Sigmoid colon (tissue), 6 donors: ENCODE measurements at regions not wholly inside any gene's neighbourhood (a gene's known extent, or its start where the extent isn't known, plus 50 kb on each side); places are given as distances from the start of the nearest gene placed in this dataset.

Experiments used
- DNase-seq: peaks from one replicate; pipeline ENCODE4 v3.0.0-alpha.2; 2019
- H3K27ac ChIP-seq, 4 donors: fragments of 200-600 bp; sonication (generic); one replicate each; pipeline ENCODE4 v1.5.1; 2016 to 2019; ENCODE audit warnings: mild to moderate bottlenecking in 1 of 4
- H3K27me3 ChIP-seq, 3 donors: fragments of 200-600 bp; sonication (generic); one replicate each; pipeline ENCODE4 v1.5.1; 2019; ENCODE audit warnings: mild to moderate bottlenecking in 1 of 3
- H3K36me3 ChIP-seq, 4 donors: fragments of 200-600 bp; sonication (generic); one replicate each; pipeline ENCODE4 v1.5.1; 2016 to 2019
- H3K4me1 ChIP-seq, 4 donors: fragments of 200-600 bp; sonication (generic); one replicate each; pipeline ENCODE4 v1.5.1; 2017 to 2019
- H3K4me3 ChIP-seq, 4 donors: fragments of 200-600 bp; sonication (generic); one replicate each; pipeline ENCODE4 v1.5.1; 2017 to 2019; ENCODE audit warnings: mild to moderate bottlenecking in 2 of 4, moderate library complexity in 1 of 4
- H3K9me3 ChIP-seq, 4 donors: fragments of 200-600 bp in 3 of 4; sonication (generic) in 3 of 4; one replicate each; pipeline versions ENCODE4 v1.5.1 to v1.6.1; 2013 to 2019
- EP300 ChIP-seq, 4 donors: sonication (generic); formaldehyde crosslinking; IDR thresholded peaks; one replicate each; pipeline ENCODE4 v1.6.1; 2017; ENCODE audit warnings: antibody characterized with exemption in 4 of 4
- POLR2A ChIP-seq, 2 donors: fragments of 450-650 bp; IDR thresholded peaks; one replicate each; pipeline ENCODE4 v1.6.1; 2016; ENCODE audit warnings: antibody characterized with exemption in 2 of 2, mild to moderate bottlenecking in 2 of 2, moderate library complexity in 2 of 2
- POLR2AphosphoS5 ChIP-seq, 4 donors: sonication (generic); formaldehyde crosslinking; IDR thresholded peaks; one replicate each; pipeline ENCODE4 v1.6.1; 2017; ENCODE audit warnings: antibody characterized with exemption in 4 of 4
- WGBS, 2 donors: extraction: QIAGEN DNeasy Blood & Tissue Kit; methylation state at CpG; one replicate each; pipeline ENCODE4 v1.1.7; 2013; 5-methylcytosine and 5-hydroxymethylcytosine counted together
- intact Hi-C: fragments of 100-400 bp; cut with DNase I; formaldehyde crosslinking; loops from one replicate; pipeline ENCODE4 v1.15.1; 2023
- TF ChIP-seq, protein P1 (sequence below), 4 experiments: fragments of 450-650 bp in 3 of 4; fragments of 200-600 bp in 1 of 4; IDR thresholded peaks; one replicate each; pipeline ENCODE4 v1.5.1; 2016 to 2019; ENCODE audit warnings: antibody characterized with exemption in 4 of 4, mild to moderate bottlenecking in 3 of 4, moderate library complexity in 2 of 4
- donor health status: healthy with polysubstance abuse.
- donor health status: healthy.

GRCh38 chr17:34851961-34852540 is 109.2 kb downstream of the CCT6B start:
- intact Hi-C loops, result no loop called here
- WGBS, 2 donors, result 72 to 83% methylated on average over 9 of the region's 9 CpGs
- H3K4me1 ChIP-seq, result no peaks in the 10 kb centered on the region
- no peak for DNase-seq
- no peaks in the 10 kb centered on the region for H3K36me3 ChIP-seq
- TF ChIP-seq EP300 (IDR thresholded peaks at IDR 0.05) (no peak), POLR2A (IDR thresholded peaks at IDR 0.05) (no peak), POLR2AphosphoS5 (IDR thresholded peaks at IDR 0.05) (no peak)
- TF ChIP-seq, protein P1, sequence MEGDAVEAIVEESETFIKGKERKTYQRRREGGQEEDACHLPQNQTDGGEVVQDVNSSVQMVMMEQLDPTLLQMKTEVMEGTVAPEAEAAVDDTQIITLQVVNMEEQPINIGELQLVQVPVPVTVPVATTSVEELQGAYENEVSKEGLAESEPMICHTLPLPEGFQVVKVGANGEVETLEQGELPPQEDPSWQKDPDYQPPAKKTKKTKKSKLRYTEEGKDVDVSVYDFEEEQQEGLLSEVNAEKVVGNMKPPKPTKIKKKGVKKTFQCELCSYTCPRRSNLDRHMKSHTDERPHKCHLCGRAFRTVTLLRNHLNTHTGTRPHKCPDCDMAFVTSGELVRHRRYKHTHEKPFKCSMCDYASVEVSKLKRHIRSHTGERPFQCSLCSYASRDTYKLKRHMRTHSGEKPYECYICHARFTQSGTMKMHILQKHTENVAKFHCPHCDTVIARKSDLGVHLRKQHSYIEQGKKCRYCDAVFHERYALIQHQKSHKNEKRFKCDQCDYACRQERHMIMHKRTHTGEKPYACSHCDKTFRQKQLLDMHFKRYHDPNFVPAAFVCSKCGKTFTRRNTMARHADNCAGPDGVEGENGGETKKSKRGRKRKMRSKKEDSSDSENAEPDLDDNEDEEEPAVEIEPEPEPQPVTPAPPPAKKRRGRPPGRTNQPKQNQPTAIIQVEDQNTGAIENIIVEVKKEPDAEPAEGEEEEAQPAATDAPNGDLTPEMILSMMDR (IDR thresholded peaks at IDR 0.05), result no peak
- no peak overlapping the region for H3K4me3 ChIP-seq
- H3K9me3 ChIP-seq, result no peaks in the 10 kb centered on the region
- H3K27ac ChIP-seq, result no peak overlapping the region
- no peaks in the 10 kb centered on the region for H3K27me3 ChIP-seq

GRCh38 chr17:34850964-34851363 is 110.3 kb downstream of the CCT6B start:
- Histone ChIP-seq H3K27ac (no peak overlapping the region), H3K9me3 (no peaks in the 10 kb centered on the region), H3K36me3 (no peaks in the 10 kb centered on the region), H3K4me3 (no peak overlapping the region), H3K4me1 (no peaks in the 10 kb centered on the region), H3K27me3 (no peaks in the 10 kb centered on the region)
- DNase-seq, result no peak
- intact Hi-C loops, result no loop called here
- TF ChIP-seq POLR2A (IDR thresholded peaks at IDR 0.05) (no peak), POLR2AphosphoS5 (IDR thresholded peaks at IDR 0.05) (no peak), EP300 (IDR thresholded peaks at IDR 0.05) (no peak)
- TF ChIP-seq, protein P1 (IDR thresholded peaks at IDR 0.05), result no peak
- 60 to 74% methylated on average over 3 of the region's 3 CpGs for WGBS, 2 donors

DNA sequence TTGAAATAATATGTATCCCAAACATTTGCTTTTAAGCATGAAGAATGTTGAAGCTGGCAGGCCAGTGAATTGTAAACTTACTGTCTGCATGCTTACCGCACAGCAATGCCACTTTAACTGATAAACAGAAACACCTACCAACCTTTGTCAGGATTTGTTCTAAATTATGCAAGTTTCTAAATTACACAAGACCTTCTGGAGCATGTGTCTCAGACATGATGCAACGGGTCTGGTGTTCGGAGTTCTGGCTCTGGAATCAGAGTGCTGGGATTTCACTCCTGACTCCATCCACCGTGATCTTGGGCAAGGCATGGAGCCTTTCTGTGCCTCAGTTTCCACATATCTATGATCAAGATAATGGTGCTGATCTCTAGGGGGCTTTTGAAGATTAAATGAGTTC is 111.2 kb downstream of the CCT6B start:
- no peak overlapping the region for H3K27ac ChIP-seq
- H3K27me3 ChIP-seq, result no peaks in the 10 kb centered on the region
- H3K4me3 ChIP-seq, result no peak overlapping the region
- H3K4me1 ChIP-seq, result no peaks in the 10 kb centered on the region
- H3K36me3 ChIP-seq, result no peaks in the 10 kb centered on the region
- 72 to 80% methylated on average over 4 of the region's 4 CpGs for whole genome bisulfite sequencing, 2 donors
- TF ChIP-seq POLR2AphosphoS5 (IDR thresholded peaks at IDR 0.05) (no peak), POLR2A (IDR thresholded peaks at IDR 0.05) (no peak), EP300 (IDR thresholded peaks at IDR 0.05) (no peak)
- TF ChIP-seq, protein P1 (IDR thresholded peaks at IDR 0.05), result no peak
- no peak for DNase-seq
- H3K9me3 ChIP-seq, result no peaks in the 10 kb centered on the region
- intact Hi-C loops, result no loop called here

DNA sequence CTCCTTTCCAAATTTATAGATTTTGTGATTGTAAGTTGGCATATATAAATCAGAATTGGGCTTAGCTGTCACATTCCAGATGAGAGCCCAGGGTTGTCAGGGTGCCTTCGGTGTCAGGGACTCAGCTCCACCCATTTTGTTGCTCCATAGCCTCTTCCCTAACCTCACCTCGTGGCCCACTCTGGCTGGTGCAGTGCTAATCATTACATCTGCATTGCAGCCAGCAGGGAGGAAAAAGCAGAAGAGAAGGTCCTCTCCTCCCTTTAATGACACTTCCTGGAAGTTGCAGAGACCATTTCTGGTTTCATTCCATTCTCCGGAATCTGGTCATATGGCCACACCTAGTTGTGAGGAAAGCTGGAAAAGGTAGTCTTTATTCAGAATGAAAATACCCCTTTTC is 113.3 kb downstream of the CCT6B start:
- no peak overlapping the region for H3K27ac ChIP-seq
- no peaks in the 10 kb centered on the region for H3K27me3 ChIP-seq
- H3K4me1 ChIP-seq, result no peaks in the 10 kb centered on the region
- no peak overlapping the region for H3K4me3 ChIP-seq
- 42 to 46% methylated on average over 3 of the region's 3 CpGs for WGBS, 2 donors
- no peaks in the 10 kb centered on the region for H3K36me3 ChIP-seq
- no peaks in the 10 kb centered on the region for H3K9me3 ChIP-seq
- no peak for DNase-seq
- no peak for TF ChIP-seq POLR2A (IDR thresholded peaks at IDR 0.05)
- no peak for TF ChIP-seq POLR2AphosphoS5 (IDR thresholded peaks at IDR 0.05)
- no peak for TF ChIP-seq EP300 (IDR thresholded peaks at IDR 0.05)
- TF ChIP-seq, protein P1 (IDR thresholded peaks at IDR 0.05), result no peak
- intact Hi-C loops, result no loop called here

DNA sequence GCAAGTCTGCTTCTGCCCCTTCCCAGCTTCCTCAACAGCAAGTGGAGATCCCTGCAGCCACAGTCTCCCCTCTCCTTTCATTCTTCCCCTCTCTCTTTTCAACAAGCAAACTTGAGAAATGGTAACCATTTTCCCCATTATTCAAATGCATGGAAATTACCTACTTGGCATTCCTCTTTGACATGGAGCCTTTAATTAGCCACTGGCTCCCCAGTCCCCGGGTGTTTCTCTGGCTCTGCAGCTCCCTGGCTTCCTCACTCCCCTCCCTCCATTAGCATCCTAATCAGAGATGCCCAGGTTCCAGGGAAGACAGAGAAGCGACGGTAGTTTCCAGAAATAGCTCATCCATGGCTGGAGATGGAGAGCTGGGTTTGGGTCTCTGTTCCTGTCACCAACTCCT is 116.0 kb downstream of the CCT6B start:
- intact Hi-C loops, result no loop called here
- no peak overlapping the region for H3K27ac ChIP-seq
- H3K4me3 ChIP-seq, result no peak overlapping the region
- no peaks in the 10 kb centered on the region for H3K4me1 ChIP-seq
- TF ChIP-seq POLR2AphosphoS5 (IDR thresholded peaks at IDR 0.05) (no peak), POLR2A (IDR thresholded peaks at IDR 0.05) (no peak), EP300 (IDR thresholded peaks at IDR 0.05) (no peak)
- TF ChIP-seq, protein P1 (IDR thresholded peaks at IDR 0.05), result no peak
- H3K9me3 ChIP-seq, result no peaks in the 10 kb centered on the region
- 46 to 49% methylated on average over 3 of the region's 3 CpGs for WGBS, 2 donors
- H3K36me3 ChIP-seq, result no peaks in the 10 kb centered on the region
- no peak for DNase-seq
- H3K27me3 ChIP-seq, result no peaks in the 10 kb centered on the region
